IMR-90 (cell line): ENCODE measurements at regions not wholly inside any gene's neighbourhood (a gene's known extent, or its start where the extent isn't known, plus 50 kb on each side); places are given as distances from the start of the nearest gene placed in this dataset.

Experiments
- CEBPB ChIP-seq: IDR thresholded peaks from 2 replicates; pipeline ENCODE4 v1.6.1; 2012; ENCODE audit warnings: low read depth, low read length, improper control_type of control experiment
- SMC3 ChIP-seq: fragments of 150-350 bp; IDR thresholded peaks from 2 replicates; pipeline ENCODE4 v1.6.1; 2016; ENCODE audit warnings: low read depth, mild to moderate bottlenecking, antibody characterized with exemption, low read length, moderate library complexity
- TF ChIP-seq, protein P1 (sequence below): conservative IDR thresholded peaks from 2 replicates; pipeline ENCODE4 v1.5.1; 2012; ENCODE audit warnings: mild to moderate bottlenecking, low read depth, low read length, improper control_type of control experiment
- TF ChIP-seq, protein P2 (sequence below): fragments of 150-350 bp; IDR thresholded peaks from 2 replicates; pipeline ENCODE4 v1.6.1; 2016; ENCODE audit warnings: low read depth, mild to moderate bottlenecking, low read length, moderate library complexity, borderline replicate concordance

DNA sequence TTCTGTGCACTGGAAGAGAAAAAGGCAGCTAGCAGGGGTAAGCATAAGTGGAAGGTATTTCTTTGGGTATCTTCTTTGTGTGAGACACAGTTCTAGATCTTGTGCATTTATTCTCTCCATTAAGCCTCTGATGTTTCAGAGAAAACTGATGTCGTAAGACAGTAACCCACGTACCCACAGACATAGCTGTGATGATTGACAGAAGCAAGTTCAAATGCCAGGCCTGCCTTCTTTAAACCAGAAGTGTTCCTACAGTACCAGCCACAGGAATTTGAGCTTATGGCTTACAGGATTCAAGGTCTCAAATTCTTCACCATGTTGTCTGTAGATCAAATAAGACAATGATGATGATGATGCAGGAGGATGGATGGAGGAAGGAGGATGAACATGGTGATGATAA lies 161.4 kb upstream of the KCNJ16 start:
- TF ChIP-seq, protein P1, sequence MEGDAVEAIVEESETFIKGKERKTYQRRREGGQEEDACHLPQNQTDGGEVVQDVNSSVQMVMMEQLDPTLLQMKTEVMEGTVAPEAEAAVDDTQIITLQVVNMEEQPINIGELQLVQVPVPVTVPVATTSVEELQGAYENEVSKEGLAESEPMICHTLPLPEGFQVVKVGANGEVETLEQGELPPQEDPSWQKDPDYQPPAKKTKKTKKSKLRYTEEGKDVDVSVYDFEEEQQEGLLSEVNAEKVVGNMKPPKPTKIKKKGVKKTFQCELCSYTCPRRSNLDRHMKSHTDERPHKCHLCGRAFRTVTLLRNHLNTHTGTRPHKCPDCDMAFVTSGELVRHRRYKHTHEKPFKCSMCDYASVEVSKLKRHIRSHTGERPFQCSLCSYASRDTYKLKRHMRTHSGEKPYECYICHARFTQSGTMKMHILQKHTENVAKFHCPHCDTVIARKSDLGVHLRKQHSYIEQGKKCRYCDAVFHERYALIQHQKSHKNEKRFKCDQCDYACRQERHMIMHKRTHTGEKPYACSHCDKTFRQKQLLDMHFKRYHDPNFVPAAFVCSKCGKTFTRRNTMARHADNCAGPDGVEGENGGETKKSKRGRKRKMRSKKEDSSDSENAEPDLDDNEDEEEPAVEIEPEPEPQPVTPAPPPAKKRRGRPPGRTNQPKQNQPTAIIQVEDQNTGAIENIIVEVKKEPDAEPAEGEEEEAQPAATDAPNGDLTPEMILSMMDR: no peak
- TF ChIP-seq SMC3 (no peak), CEBPB (no peak)
- TF ChIP-seq, protein P2, sequence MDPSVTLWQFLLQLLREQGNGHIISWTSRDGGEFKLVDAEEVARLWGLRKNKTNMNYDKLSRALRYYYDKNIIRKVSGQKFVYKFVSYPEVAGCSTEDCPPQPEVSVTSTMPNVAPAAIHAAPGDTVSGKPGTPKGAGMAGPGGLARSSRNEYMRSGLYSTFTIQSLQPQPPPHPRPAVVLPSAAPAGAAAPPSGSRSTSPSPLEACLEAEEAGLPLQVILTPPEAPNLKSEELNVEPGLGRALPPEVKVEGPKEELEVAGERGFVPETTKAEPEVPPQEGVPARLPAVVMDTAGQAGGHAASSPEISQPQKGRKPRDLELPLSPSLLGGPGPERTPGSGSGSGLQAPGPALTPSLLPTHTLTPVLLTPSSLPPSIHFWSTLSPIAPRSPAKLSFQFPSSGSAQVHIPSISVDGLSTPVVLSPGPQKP: no peak
